Loucy (cell line): ENCODE measurements at regions not wholly inside any gene's neighbourhood (a gene's known extent, or its start where the extent isn't known, plus 50 kb on each side); places are given as distances from the start of the nearest gene placed in this dataset.

ENCODE experiments used
- H2AFZ ChIP-seq: fragments of 200-600 bp; sonication (generic); 2 replicates; pipeline ENCODE4 v1.6.0; 2016; ENCODE audit warnings: antibody characterized with exemption, mild to moderate bottlenecking, low read length, moderate library complexity
- H3F3A ChIP-seq: fragments of 200-600 bp; 2 replicates; pipeline ENCODE4 v1.6.0; 2016; ENCODE audit warnings: antibody characterized with exemption, low read depth, mild to moderate bottlenecking
- H3K27me3 ChIP-seq: fragments of 200-600 bp; sonication (generic); 2 replicates; pipeline ENCODE4 v1.6.1; 2014; ENCODE audit warnings: low read length, mild to moderate bottlenecking; ENCODE audit not compliant: insufficient read depth, poor library complexity, severe bottlenecking
- H3K36me3 ChIP-seq: fragments of 200-600 bp; sonication (generic); 2 replicates; pipeline ENCODE4 v1.6.1; 2016; ENCODE audit warnings: low read length; ENCODE audit not compliant: insufficient read depth
- H3K4me1 ChIP-seq: fragments of 200-600 bp; sonication (generic); 2 replicates; pipeline ENCODE4 v1.5.1; 2014; ENCODE audit warnings: low read length, mild to moderate bottlenecking; ENCODE audit not compliant: insufficient read depth, poor library complexity, severe bottlenecking
- H3K4me2 ChIP-seq: fragments of 200-600 bp; sonication (generic); 2 replicates; pipeline ENCODE4 v1.6.0; 2014; ENCODE audit warnings: antibody characterized with exemption, low read length, low read depth, mild to moderate bottlenecking; ENCODE audit not compliant: poor library complexity, severe bottlenecking
- H3K4me3 ChIP-seq: fragments of 200-600 bp; sonication (generic); 2 replicates; pipeline ENCODE4 v1.5.1; 2014; ENCODE audit warnings: low read length, mild to moderate bottlenecking, mixed read lengths; ENCODE audit not compliant: poor library complexity, severe bottlenecking
- H3K79me2 ChIP-seq: fragments of 200-600 bp; sonication (generic); 2 replicates; pipeline ENCODE4 v1.6.1; 2014; ENCODE audit warnings: low read length; ENCODE audit not compliant: insufficient read depth
- H3K9ac ChIP-seq: fragments of 200-600 bp; sonication (generic); 2 replicates; pipeline ENCODE4 v1.6.0; 2014; ENCODE audit warnings: mild to moderate bottlenecking, low read depth, low read length, moderate library complexity; ENCODE audit not compliant: poor library complexity, severe bottlenecking
- H3K9me2 ChIP-seq: fragments of 200-600 bp; sonication (generic); replicated peaks from 2 replicates; pipeline ENCODE4 v1.6.1; 2016; ENCODE audit warnings: low read depth, low read length, mixed read lengths
- H3K9me3 ChIP-seq: fragments of 200-600 bp; sonication (generic); 2 replicates; pipeline ENCODE4 v1.6.1; 2014; ENCODE audit warnings: mild to moderate bottlenecking, antibody characterized with exemption, low read length, low read depth; ENCODE audit not compliant: insufficient read depth
- H4K20me1 ChIP-seq: fragments of 200-600 bp; sonication (generic); 2 replicates; pipeline ENCODE4 v1.6.0; 2014; ENCODE audit warnings: antibody characterized with exemption, low read length, mild to moderate bottlenecking; ENCODE audit not compliant: insufficient read depth, poor library complexity, severe bottlenecking
- CTCF ChIP-seq: fragments of 200-600 bp; sonication (generic); conservative IDR thresholded peaks from 2 replicates; pipeline ENCODE4 v1.5.1; 2014; ENCODE audit warnings: mild to moderate bottlenecking, antibody characterized with exemption, low read length
- EZH2phosphoT487 ChIP-seq: fragments of 200-600 bp; IDR thresholded peaks from 2 replicates; pipeline ENCODE4 v1.6.1; 2018; ENCODE audit warnings: antibody characterized with exemption, mild to moderate bottlenecking, moderate library complexity, borderline replicate concordance

GRCh38 chr1:72412286-72412685 lies 129.9 kb upstream of the NEGR1 start:
- TF ChIP-seq EZH2phosphoT487 (no peak), CTCF (no peak)
- Histone ChIP-seq H4K20me1 (no peaks in the 10 kb centered on the region), H3F3A (no peaks in the 10 kb centered on the region)

GRCh38 chr1:72399807-72400206 lies 117.5 kb upstream of the NEGR1 start:
- Histone ChIP-seq H3K9me2 (no peaks in the 10 kb centered on the region), H3K4me3 (no peak overlapping the region), H3K4me1 (no peaks in the 10 kb centered on the region), H3K4me2 (no peak overlapping the region), H3K36me3 (no peaks in the 10 kb centered on the region), H4K20me1 (no peaks in the 10 kb centered on the region), H3K9me3 (no peaks in the 10 kb centered on the region), H3K79me2 (no peaks in the 10 kb centered on the region), H2AFZ (no peak overlapping the region), H3K27me3 (no peaks in the 10 kb centered on the region), H3K9ac (no peak overlapping the region), H3F3A (no peaks in the 10 kb centered on the region)
- TF ChIP-seq CTCF (no peak), EZH2phosphoT487 (no peak)

More at GRCh38 chr1:72412286-72412685, 129.9 kb upstream of the NEGR1 start:
- Histone ChIP-seq H3K36me3 (no peaks in the 10 kb centered on the region), H3K4me1 (no peaks in the 10 kb centered on the region), H3K27me3 (no peaks in the 10 kb centered on the region), H3K4me3 (no peak overlapping the region), H3K4me2 (no peak overlapping the region), H2AFZ (no peak overlapping the region), H3K9ac (no peak overlapping the region), H3K9me2 (no peaks in the 10 kb centered on the region), H3K79me2 (no peaks in the 10 kb centered on the region), H3K9me3 (no peaks in the 10 kb centered on the region)

- H3K36me3 ChIP-seq = no peaks in the 10 kb centered on the region
- H3F3A ChIP-seq = no peaks in the 10 kb centered on the region
- H3K4me1 ChIP-seq = peaks cover 11% of the 10 kb centered on the region
- no peak overlapping the region for H2AFZ ChIP-seq
- no peak overlapping the region for H3K4me2 ChIP-seq
- H3K9me3 ChIP-seq = no peaks in the 10 kb centered on the region
- no peak overlapping the region for H3K9ac ChIP-seq
- no peak overlapping the region for H3K4me3 ChIP-seq
- H4K20me1 ChIP-seq = no peaks in the 10 kb centered on the region
- H3K79me2 ChIP-seq = no peaks in the 10 kb centered on the region
- no peaks in the 10 kb centered on the region for H3K27me3 ChIP-seq
- no peaks in the 10 kb centered on the region for H3K9me2 ChIP-seq
- TF ChIP-seq CTCF (no peak), EZH2phosphoT487 (no peak)
Measured at GRCh38 chr1:72397786-72398185, 115.4 kb upstream of the NEGR1 start.
